ENCODE measurements at regions not wholly inside any gene's neighbourhood (a gene's known extent, or its start where the extent isn't known, plus 50 kb on each side); places are given as distances from the start of the nearest gene placed in this dataset.
A peak's percentile ranks its signal among the peaks of the same experiment; 100 is the strongest.
"Not testable (repeated sequence)": the region's sequence is repeated elsewhere in the genome, so short reads cannot be mapped to it uniquely, and the experiment has no call there.

- DNase-seq, result no peak
These were observed 156.3 kb downstream of the CYSLTR2 start for GRCh38 chr13:48810013-48810412.

DNA sequence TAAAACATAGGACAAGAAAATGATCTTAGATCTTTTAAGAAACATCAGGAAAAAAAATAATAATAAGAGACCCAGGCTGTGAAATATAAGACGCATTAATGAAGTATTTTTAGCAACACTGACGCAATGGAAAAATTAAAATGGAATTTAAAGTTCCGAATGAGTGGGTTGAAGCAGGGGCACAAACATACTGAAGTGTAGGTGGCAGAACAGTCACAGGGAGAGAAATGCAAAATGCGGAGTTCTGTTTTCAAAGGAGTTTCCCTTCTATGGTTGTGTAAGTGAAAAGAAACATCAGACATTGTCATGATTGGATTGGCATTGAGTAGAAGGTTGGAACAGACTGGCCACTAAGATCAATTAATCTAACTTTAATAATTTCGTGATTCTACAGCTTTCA lies 159.8 kb downstream of the CYSLTR2 start:
- DNase-seq, result no peak

GRCh38 chr13:48816700-48817099 lies 159.0 kb upstream of the FNDC3A start:
- no peak for DNase-seq

- DNase-seq, result no peak
These were observed 158.4 kb upstream of the FNDC3A start for GRCh38 chr13:48817166-48817802.

DNA sequence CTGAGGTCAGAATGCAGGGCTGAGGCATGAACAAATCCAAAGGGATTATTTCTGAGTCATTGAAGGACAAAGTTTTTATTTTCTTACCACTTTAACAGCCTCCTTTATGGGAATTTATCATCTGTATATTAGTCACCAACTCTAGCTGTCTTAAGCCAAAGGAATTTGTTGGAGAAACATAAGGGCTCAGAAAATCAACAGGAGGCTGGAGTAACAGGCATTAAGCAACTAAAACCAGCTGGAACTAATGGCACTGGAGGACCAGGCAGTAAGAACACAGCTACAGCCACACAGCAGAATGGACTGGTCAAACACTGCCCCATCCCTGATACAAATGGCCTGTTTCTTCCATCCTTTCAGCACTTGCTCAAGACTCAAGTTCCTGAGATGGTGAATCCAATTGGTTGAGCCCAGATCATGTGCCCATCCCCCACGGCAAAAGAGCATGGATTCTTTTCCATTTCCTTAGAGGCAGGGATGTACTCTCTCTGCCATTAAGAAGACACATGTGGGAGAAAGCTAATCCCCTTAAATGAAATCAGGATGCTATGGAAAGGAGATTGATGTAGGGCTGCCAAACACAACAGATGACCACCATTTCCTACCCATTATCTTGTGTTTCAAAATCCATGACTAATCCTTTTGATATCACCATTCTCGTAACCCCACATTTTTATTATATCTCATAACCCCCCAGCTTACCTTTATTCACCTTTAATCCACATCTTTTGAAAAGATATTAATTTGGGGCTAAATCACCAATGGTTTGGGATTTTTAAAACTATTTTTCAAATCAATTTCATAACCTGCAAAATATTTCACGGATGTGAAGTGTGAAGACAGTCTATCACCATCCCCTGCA lies 157.0 kb upstream of the FNDC3A start:
- no peak for DNase-seq

DNA sequence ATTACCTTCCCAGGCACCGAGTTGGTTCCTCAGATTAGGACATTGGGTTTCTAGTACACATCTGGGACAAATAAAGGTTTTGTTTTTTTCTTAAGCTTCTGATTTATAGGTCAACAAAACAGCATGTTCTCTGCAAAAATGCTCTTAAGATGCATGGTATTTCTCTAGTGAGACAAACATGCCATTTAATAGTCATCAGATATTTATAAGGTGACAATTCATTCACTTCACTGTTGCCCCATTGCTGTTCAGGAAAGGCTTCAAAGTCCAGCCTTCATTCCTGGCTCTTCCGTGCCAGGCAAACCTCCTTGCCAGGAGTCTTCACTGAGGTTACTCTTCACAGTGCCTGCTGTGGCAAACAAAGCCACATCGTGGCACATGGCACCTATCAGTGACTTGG lies 156.3 kb upstream of the FNDC3A start:
- DNase-seq, result no peak

- no peak for DNase-seq
These were observed 155.8 kb upstream of the FNDC3A start for GRCh38 chr13:48819899-48820298.

GRCh38 chr13:48823526-48823925 lies 152.2 kb upstream of the FNDC3A start:
- DNase-seq, result not testable (repeated sequence)

DNA sequence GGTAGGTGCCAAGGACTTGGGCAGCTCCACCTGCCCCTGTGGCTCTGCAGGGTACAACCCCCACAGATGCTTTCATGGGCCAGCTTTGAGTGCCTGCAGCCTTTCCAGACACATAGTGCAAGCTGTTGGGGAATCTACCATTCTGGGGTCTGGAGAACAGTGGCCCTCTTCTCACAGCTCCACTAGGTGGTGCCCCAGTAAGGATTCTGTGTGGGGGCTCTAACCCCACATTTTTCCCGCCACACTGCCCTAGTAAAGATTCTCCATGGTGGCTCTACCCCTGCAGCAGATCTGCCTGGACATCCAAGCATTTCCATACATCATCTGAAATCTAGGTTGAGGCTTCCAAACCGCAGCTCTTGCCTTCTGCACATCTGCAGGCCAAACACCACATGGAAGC lies 149.7 kb upstream of the FNDC3A start:
- no peak for DNase-seq

DNA sequence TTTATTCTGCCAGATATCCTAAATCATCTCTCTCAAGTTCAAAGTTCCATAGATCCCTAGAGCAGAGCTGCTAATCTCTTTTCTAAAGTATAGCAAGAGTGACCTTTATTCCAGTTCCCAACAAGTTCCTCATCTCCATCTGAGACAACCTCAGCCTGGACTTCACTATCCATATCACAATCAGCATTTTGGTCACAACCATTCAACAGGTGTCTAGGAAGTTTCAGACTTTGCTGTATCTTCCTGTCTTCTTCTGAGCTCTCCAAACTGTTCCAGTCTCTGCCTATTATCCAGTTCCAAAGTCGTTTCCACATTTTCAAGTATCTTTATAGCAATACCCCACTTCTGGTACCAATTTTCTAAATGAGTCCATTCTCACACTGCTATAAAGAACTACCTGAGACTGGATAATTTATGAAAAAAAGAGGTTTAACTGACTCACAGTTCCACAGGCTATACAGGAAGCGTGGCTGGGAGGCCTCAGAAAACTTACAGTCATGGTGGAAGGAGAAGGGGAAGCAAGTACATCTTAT lies 148.7 kb upstream of the FNDC3A start:
- DNase-seq, result not testable (repeated sequence)

DNA sequence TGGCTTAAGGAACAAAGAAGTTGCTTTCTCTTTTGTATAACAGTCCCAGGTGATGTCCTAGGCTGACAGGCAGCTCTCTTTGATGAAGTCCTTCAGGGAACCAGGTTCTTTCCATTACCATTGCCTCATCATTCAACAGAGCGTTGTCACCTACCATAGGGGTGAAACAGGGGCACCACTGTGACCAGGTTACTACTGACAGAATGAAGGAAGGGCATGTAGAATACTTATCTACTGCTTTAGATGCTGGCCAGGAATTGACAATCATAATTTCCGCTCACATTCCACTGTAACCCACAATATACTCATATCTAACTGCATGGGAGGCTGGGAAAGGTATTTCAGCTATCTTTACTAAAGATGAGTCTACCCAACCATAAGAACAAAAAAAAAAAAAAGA lies 148.0 kb upstream of the FNDC3A start:
- DNase-seq, result no peak

DNA sequence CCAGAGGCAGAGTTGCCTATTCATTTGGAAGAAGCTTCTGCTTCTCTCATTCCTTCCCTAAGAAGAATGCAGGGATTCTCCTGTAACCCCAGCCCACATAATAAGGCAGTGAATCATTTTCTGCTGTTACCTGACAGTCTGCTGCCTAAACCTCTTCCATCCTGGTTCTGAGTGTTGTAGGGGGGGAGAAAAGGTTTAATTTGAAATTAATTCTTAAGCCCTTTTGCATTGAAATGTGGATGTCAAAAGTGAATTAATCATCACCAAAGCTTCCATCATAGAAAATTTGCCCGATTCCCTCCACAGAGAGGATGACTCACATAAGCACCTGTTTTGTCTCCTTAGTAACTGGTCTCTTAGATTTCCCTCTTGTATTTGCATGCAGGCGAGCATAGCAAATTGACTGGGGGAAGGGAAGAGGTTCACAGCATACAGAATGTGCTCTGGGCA lies 146.7 kb upstream of the FNDC3A start:
- DNase-seq, result no peak

DNA sequence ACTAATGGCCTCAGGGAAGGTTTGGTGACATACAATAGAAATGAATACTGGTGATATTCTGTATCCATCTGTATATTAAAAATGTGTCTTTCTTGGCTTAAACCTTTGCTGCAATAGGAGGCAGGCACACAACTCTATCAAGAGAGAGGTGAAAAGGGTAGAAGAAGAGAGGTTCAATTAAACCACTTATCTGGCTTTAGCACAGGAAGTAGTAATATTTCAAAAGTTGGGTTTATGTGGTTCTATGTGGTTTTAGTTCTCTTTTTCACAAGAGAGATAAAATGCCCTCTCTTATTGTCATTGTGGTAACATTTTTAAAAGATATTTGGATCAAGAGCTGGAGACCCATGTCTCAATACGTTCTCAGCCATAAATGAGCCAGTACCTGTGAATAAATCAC lies 146.2 kb upstream of the FNDC3A start:
- DNase-seq, result no peak

GRCh38 chr13:48831248-48831647 lies 144.5 kb upstream of the FNDC3A start:
- no peak for DNase-seq

GRCh38 chr13:48833412-48833811 lies 142.3 kb upstream of the FNDC3A start:
- no peak for DNase-seq

- not testable (repeated sequence) for DNase-seq
These were observed 140.4 kb upstream of the FNDC3A start for GRCh38 chr13:48835326-48835725.

- DNase-seq, result no peak
These were observed 137.3 kb upstream of the FNDC3A start for GRCh38 chr13:48838193-48838973.

- no peak for DNase-seq
These were observed 136.5 kb upstream of the FNDC3A start for GRCh38 chr13:48839171-48839570.

DNA sequence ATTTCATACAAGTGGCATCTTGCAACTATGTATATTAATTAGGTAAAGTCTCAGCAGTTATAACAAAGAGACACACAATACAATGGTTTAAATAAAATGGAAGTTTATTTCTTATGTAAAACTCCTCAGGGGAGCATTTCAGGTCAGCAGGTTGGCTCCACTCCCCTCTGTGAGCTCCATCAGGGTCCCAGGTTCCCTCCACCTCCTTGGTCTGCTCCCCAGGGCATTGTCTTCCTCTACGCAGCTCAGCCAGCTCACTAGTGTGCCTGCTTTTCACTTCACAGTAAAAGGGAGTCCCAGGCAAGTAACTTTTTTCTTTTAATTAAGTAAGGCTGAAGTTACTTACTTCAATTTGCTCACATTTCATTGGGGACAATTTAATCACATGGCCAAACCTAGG lies 135.3 kb upstream of the FNDC3A start:
- DNase-seq, result no peak

- DNase-seq, result no peak
These were observed 133.4 kb upstream of the FNDC3A start for GRCh38 chr13:48842316-48842715.

DNA sequence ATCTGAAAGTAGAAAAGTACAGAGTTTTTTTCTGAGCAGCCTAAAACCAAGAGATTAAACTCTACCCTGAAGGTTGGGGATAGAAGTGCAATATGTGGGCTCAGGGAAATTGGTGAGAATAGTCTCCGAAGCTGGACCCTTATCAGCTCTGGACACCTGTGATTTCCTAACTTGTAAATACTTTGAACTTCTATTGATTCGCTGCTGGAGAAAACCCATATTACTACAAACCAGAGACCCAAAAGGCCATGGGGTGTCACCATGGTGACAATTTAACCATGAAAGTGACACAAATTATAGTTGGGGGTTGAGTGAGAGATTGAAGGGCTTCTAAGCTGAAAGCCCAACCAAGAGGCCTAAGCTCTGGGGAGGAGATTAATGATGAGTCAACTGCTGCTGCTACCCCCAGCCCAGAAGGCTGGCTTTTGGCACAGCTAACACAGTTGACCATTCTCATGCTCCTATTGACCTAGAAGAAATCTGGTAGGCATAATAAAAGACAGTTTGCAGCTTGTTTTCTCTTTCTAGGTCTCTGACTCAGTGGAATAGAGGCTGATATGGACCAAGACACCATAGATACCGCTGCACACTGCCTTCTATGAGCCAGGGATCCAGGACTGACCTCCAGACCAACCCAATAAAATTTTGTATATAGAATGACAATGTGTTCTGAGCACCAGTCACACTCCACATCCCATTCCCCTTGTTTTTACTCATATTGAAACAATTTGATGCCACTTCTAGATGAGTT lies 131.9 kb upstream of the FNDC3A start:
- DNase-seq, result peak; percentile 31

DNA sequence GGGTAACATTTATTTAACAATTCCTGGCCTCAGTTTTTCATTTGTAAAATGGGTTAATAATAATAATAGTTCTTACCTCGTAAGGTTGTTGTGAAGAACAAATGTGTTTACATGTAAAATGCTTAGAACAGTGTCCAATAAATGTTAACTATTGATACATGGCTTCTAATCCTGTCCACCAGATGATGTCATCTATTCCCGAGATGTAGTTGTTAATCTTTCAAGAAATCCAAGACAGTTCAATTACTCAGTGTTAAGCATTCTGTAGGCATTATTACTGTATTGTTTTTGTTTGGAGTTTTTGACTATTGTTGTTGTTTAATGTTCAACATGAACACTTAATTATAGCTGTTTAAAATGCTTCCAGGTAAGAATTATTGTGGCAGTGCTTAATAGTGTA lies 131.0 kb upstream of the FNDC3A start:
- DNase-seq, result no peak

- no peak for DNase-seq
These were observed 126.2 kb upstream of the FNDC3A start for GRCh38 chr13:48849515-48849914.
